COLO829 (cell line): ENCODE measurements at regions not wholly inside any gene's neighbourhood (a gene's known extent, or its start where the extent isn't known, plus 50 kb on each side); places are given as distances from the start of the nearest gene placed in this dataset.

Experiments
- DNase-seq: peaks from one replicate; pipeline ENCODE4 v3.0.0; 2012; ENCODE audit warnings: low spot score

- no peak for DNase-seq
Observed at GRCh38 chr9:115169003-115169402, 51.0 kb upstream of the TNC start.

- peak; percentile 75 for DNase-seq
Observed at GRCh38 chr9:115170358-115171073, 52.6 kb upstream of the TNC start.

GRCh38 chr9:115171921-115172388, 54.0 kb upstream of the TNC start:
- DNase-seq: no peak

- no peak for DNase-seq
Observed at GRCh38 chr9:115182264-115182663, 64.3 kb upstream of the TNC start.

GRCh38 chr9:115183436-115183835, 65.5 kb upstream of the TNC start:
- no peak for DNase-seq

- DNase-seq: no peak
Observed at GRCh38 chr9:115189686-115190085, 71.7 kb upstream of the TNC start.

GRCh38 chr9:115191667-115192066, 73.7 kb upstream of the TNC start:
- DNase-seq: no peak

- DNase-seq: no peak
Observed at GRCh38 chr9:115192280-115192679, 74.3 kb upstream of the TNC start.

- DNase-seq: no peak
Observed at GRCh38 chr9:115192835-115193525, 75.0 kb upstream of the TNC start.

GRCh38 chr9:115193777-115194176, 75.8 kb upstream of the TNC start:
- DNase-seq: no peak

- no peak for DNase-seq
Observed at GRCh38 chr9:115194216-115194615, 76.3 kb upstream of the TNC start.

- no peak for DNase-seq
Observed at GRCh38 chr9:115195912-115196311, 78.0 kb upstream of the TNC start.

GRCh38 chr9:115196919-115197318, 79.0 kb upstream of the TNC start:
- no peak for DNase-seq

GRCh38 chr9:115198001-115198400, 80.0 kb upstream of the TNC start:
- DNase-seq: no peak

GRCh38 chr9:115200711-115201505, 83.0 kb upstream of the TNC start:
- no peak for DNase-seq

GRCh38 chr9:115202181-115202580, 84.2 kb upstream of the TNC start:
- no peak for DNase-seq

GRCh38 chr9:115202960-115203751, 85.2 kb upstream of the TNC start:
- DNase-seq: peak; percentile 83

- peak; percentile 47 for DNase-seq
Observed at GRCh38 chr9:115204904-115205453, 87.0 kb upstream of the TNC start.

- DNase-seq: peak; percentile 21
Observed at GRCh38 chr9:115207003-115207836, 89.3 kb upstream of the TNC start.

- DNase-seq: no peak
Observed at GRCh38 chr9:115208501-115208900, 90.5 kb upstream of the TNC start.
